GM21526 (cell line): ENCODE measurements at regions not wholly inside any gene's neighbourhood (a gene's known extent, or its start where the extent isn't known, plus 50 kb on each side); places are given as distances from the start of the nearest gene placed in this dataset.

Source experiments
- ATAC-seq: cut with Tn5 transposase; IDR thresholded peaks from one replicate; pipeline ENCODE4 v1.9.1; 2021; ENCODE audit warnings: moderate library complexity; ENCODE audit not compliant: unreplicated experiment, low FRiP score

- ATAC-seq = no peak
Observed at GRCh38 chr19:30082611-30083010, 140.6 kb downstream of the URI1 start.

GRCh38 chr19:30083125-30083681 is 141.2 kb downstream of the URI1 start:
- no peak for ATAC-seq

- no peak for ATAC-seq
Observed at GRCh38 chr19:30083701-30084156, 141.7 kb downstream of the URI1 start.

GRCh38 chr19:30084390-30084819 is 142.4 kb downstream of the URI1 start:
- ATAC-seq = no peak

- no peak for ATAC-seq
Observed at GRCh38 chr19:30085394-30085793, 143.4 kb downstream of the URI1 start.

GRCh38 chr19:30086220-30086619 is 144.2 kb downstream of the URI1 start:
- no peak for ATAC-seq

GRCh38 chr19:30086916-30087315 is 144.9 kb downstream of the URI1 start:
- no peak for ATAC-seq

GRCh38 chr19:30087381-30088138 is 145.5 kb downstream of the URI1 start:
- ATAC-seq = no peak

GRCh38 chr19:30088567-30088966 is 146.5 kb downstream of the URI1 start:
- ATAC-seq = no peak

GRCh38 chr19:30089086-30089665 is 147.1 kb downstream of the URI1 start:
- no peak for ATAC-seq

GRCh38 chr19:30090476-30090875 is 148.4 kb downstream of the URI1 start:
- ATAC-seq = no peak

GRCh38 chr19:30090963-30091362 is 148.9 kb downstream of the URI1 start:
- ATAC-seq = no peak

- ATAC-seq = no peak
Observed at GRCh38 chr19:30091456-30091855, 149.4 kb downstream of the URI1 start.

- ATAC-seq = no peak
Observed at GRCh38 chr19:30091856-30092255, 149.8 kb downstream of the URI1 start.

- ATAC-seq = no peak
Observed at GRCh38 chr19:30092721-30093569, 150.9 kb downstream of the URI1 start.

- no peak for ATAC-seq
Observed at GRCh38 chr19:30093966-30094755, 152.1 kb downstream of the URI1 start.

- no peak for ATAC-seq
Observed at GRCh38 chr19:30094756-30095140, 152.7 kb downstream of the URI1 start.

- no peak for ATAC-seq
Observed at GRCh38 chr19:30095171-30095570, 153.1 kb downstream of the URI1 start.

GRCh38 chr19:30096596-30097370 is 154.7 kb downstream of the URI1 start:
- no peak for ATAC-seq
